GM12878 (cell line): ENCODE measurements at regions not wholly inside any gene's neighbourhood (a gene's known extent, or its start where the extent isn't known, plus 50 kb on each side); places are given as distances from the start of the nearest gene placed in this dataset.

Source experiments
- ATAC-seq: fragments of 200-7000 bp; cut with Tn5 transposase; 3 replicates; pipeline ENCODE4 v1.9.1; 2020; ENCODE audit warnings: mild to moderate bottlenecking, moderate library complexity
- BruUV-seq: library from RNA; stranded (reverse); fragments of 400-500 nt; replicated peaks from 2 replicates; lab custom pipeline; 2021; lab: Mats Ljungman, UMichigan
- CTCF ChIA-PET: fragments of 300-600 bp; sonication (Branson Sonifier 250); formaldehyde crosslinking; extraction: SDS; loops from one replicate; lab custom pipeline; 2021; ENCODE audit warnings: inconsistent platforms; lab: Yijun Ruan, JAX
- POLR2A ChIA-PET: fragments of 350-600 bp; formaldehyde crosslinking; extraction: SDS; loops from one replicate; lab custom pipeline; 2021; ENCODE audit warnings: inconsistent platforms; lab: Charles Lee
- RAD21 ChIA-PET: fragments of 300-600 bp; sonication (Branson Sonifier 250); formaldehyde crosslinking; loops from one replicate; lab custom pipeline; 2023; ENCODE audit warnings: antibody characterized with exemption; ENCODE audit not compliant: unreplicated experiment; lab: Charles Lee
- SMC1A ChIA-PET: fragments of 300-600 bp; sonication (Branson Sonifier 250); formaldehyde crosslinking; loops from one replicate; lab custom pipeline; 2023; ENCODE audit not compliant: unreplicated experiment, uncharacterized antibody; lab: Charles Lee
- DNase-seq: peaks from one replicate; pipeline ENCODE4 v3.0.0-alpha.2; 2011; ENCODE audit warnings: low read depth, low spot score
- FAIRE-seq: peaks from 3 replicates; lab custom pipeline; 2011; peaks lifted over from hg19 to GRCh38; lab: Jason Lieb, UNC
- H2AFZ ChIP-seq: 2 replicates; pipeline ENCODE4 v1.6.0; 2011; ENCODE audit warnings: low read depth, low read length, control low read depth; ENCODE audit not compliant: control insufficient read depth
- H3K27ac ChIP-seq: 2 replicates; pipeline ENCODE4 v1.5.1; 2011; ENCODE audit warnings: control low read depth; ENCODE audit not compliant: control insufficient read depth, insufficient read depth
- H3K27me3 ChIP-seq, 2 experiments: replicated peaks in 1 of 2; 2 replicates each; pipeline versions ENCODE4 v1.6.0 to v1.6.1; 2011; ENCODE audit warnings: low read length in 1 of 2; ENCODE audit not compliant: control insufficient read depth in 2 of 2, insufficient read depth in 2 of 2
- H3K36me3 ChIP-seq, 2 experiments: 2 replicates each; pipeline ENCODE4 v1.5.1; 2011; ENCODE audit warnings: low read length in 1 of 2; ENCODE audit not compliant: control insufficient read depth in 2 of 2, insufficient read depth in 2 of 2
- H3K4me1 ChIP-seq: 2 replicates; pipeline ENCODE4 v1.6.1; 2011; ENCODE audit warnings: mild to moderate bottlenecking, low read length, moderate library complexity, mixed read lengths; ENCODE audit not compliant: control insufficient read depth, insufficient read depth
- H3K4me2 ChIP-seq: 2 replicates; pipeline ENCODE4 v1.6.0; 2011; ENCODE audit warnings: control low read depth; ENCODE audit not compliant: control insufficient read depth, insufficient read depth
- H3K4me3 ChIP-seq: fragments of 200-600 bp; sonication (generic); 2 replicates; pipeline ENCODE4 v1.5.1; 2016
- H3K79me2 ChIP-seq: 2 replicates; pipeline ENCODE4 v1.6.0; 2011; ENCODE audit warnings: low read length; ENCODE audit not compliant: control insufficient read depth, insufficient read depth
- H3K9ac ChIP-seq: 2 replicates; pipeline ENCODE4 v1.8.0; 2011; ENCODE audit warnings: low read length, control low read depth, mixed read lengths; ENCODE audit not compliant: control insufficient read depth, insufficient read depth
- H3K9me3 ChIP-seq: replicated peaks from 3 replicates; pipeline ENCODE4 v1.5.1; 2011; ENCODE audit warnings: mild to moderate bottlenecking, low read length; ENCODE audit not compliant: control insufficient read depth, insufficient read depth
- H4K20me1 ChIP-seq: 2 replicates; pipeline ENCODE4 v1.6.0; 2011; ENCODE audit not compliant: control insufficient read depth, insufficient read depth
- BCL11A ChIP-seq: IDR thresholded peaks from 2 replicates; pipeline ENCODE4 v1.6.1; 2011; ENCODE audit warnings: low read depth, low read length
- CHD4 ChIP-seq: fragments of 200-600 bp; sonication (generic); IDR thresholded peaks from 2 replicates; pipeline ENCODE4 v1.6.1; 2016; ENCODE audit warnings: mild to moderate bottlenecking
- DPF2 ChIP-seq: fragments of 450-650 bp; IDR thresholded peaks from 2 replicates; pipeline ENCODE4 v1.6.1; 2017; ENCODE audit warnings: mild to moderate bottlenecking
- EP300 ChIP-seq, 2 experiments: fragments of 150-350 bp in 1 of 2; IDR thresholded peaks; 2 replicates each; pipeline ENCODE4 v1.6.1; 2011 to 2012; ENCODE audit warnings: low read depth in 2 of 2, low read length in 2 of 2, borderline replicate concordance in 1 of 2, improper control_type of control experiment in 1 of 2, inconsistent platforms in 1 of 2; ENCODE audit not compliant: control insufficient read depth in 1 of 2
- FOXK2 ChIP-seq: fragments of 450-650 bp; IDR thresholded peaks from 2 replicates; pipeline ENCODE4 v1.6.1; 2017; ENCODE audit warnings: mild to moderate bottlenecking, moderate library complexity
- POLR2A ChIP-seq: IDR thresholded peaks from 2 replicates; pipeline ENCODE4 v1.6.1; 2011; ENCODE audit warnings: low read depth, mild to moderate bottlenecking, low read length
- RELA ChIP-seq: fragments of 450-650 bp; IDR thresholded peaks from 2 replicates; pipeline ENCODE4 v1.8.0; 2014; ENCODE audit warnings: borderline replicate concordance; ENCODE audit not compliant: partially characterized antibody
- SUPT20H ChIP-seq: IDR thresholded peaks from 2 replicates; pipeline ENCODE4 v1.6.1; 2011; ENCODE audit warnings: low read depth, mild to moderate bottlenecking, low read length, moderate library complexity, borderline replicate concordance; ENCODE audit not compliant: control insufficient read depth
- SUZ12 ChIP-seq: fragments of 200-600 bp; sonication (generic); IDR thresholded peaks from one replicate; pipeline ENCODE4 v1.6.1; 2018; ENCODE audit warnings: antibody characterized with exemption, mild to moderate bottlenecking; ENCODE audit not compliant: unreplicated experiment
- TCF12 ChIP-seq: IDR thresholded peaks from 2 replicates; pipeline ENCODE4 v1.6.1; 2011; ENCODE audit warnings: low read depth, mild to moderate bottlenecking, low read length
- YY1 ChIP-seq: IDR thresholded peaks from 2 replicates; pipeline ENCODE4 v1.6.1; 2011; ENCODE audit warnings: low read depth, mild to moderate bottlenecking, low read length
- ZBTB11 ChIP-seq: fragments of 450-650 bp; formaldehyde crosslinking; IDR thresholded peaks from 2 replicates; pipeline ENCODE4 v1.5.0; 2022; ENCODE audit warnings: mild to moderate bottlenecking, missing genetic modification characterization
- ZZZ3 ChIP-seq: IDR thresholded peaks from 2 replicates; pipeline ENCODE4 v1.6.1; 2011; ENCODE audit warnings: low read depth; ENCODE audit not compliant: control insufficient read depth, insufficient read length
- WGBS: methylation state at CpG from one replicate; pipeline ENCODE4 v1.1.6; 2016; ENCODE audit warnings: low lambda C conversion rate; ENCODE audit not compliant: insufficient replicate concordance, insufficient coverage; ENCODE audit errors: missing lambda C conversion rate; 5-methylcytosine and 5-hydroxymethylcytosine counted together
- in situ Hi-C: fragments of 300-500 bp; cut with MboI; formaldehyde crosslinking; loops from 9 replicates; pipeline ENCODE4 v1.14.3; 2018; ENCODE audit warnings: mixed read lengths
- intact Hi-C: fragments of 100-400 bp; cut with micrococcal nuclease; formaldehyde crosslinking; loops from one replicate; pipeline ENCODE4 v1.14.2; 2022; ENCODE audit not compliant: unreplicated experiment
- TF ChIP-seq, protein P1 (sequence below): IDR thresholded peaks from 2 replicates; pipeline ENCODE4 v1.6.1; 2011; ENCODE audit warnings: borderline replicate concordance, low read depth, mild to moderate bottlenecking, moderate library complexity, low read length; ENCODE audit not compliant: insufficient read depth, poor library complexity, severe bottlenecking

DNA sequence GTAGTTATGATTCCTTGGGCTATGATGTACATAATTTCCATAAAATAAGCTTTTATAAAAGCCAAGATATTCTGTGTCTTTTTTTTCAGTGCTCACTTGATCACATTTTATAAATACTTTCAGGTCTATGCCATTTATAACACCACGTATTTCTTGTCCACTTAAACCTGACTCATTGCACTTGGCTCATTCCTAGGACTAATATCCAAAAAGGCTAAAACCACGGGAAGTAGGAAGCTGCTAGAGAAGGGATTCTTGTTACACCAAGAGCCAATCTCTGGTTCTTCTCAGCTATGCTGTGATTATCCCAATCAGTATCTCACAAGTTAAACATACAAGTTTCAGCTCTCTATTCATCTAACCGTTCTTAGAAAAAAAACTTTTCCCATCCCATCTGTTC is 80.4 kb upstream of the CDH6 start:
- in situ Hi-C loops (no loop called here), intact Hi-C loops (no loop called here)
- no peak for DNase-seq
- Histone ChIP-seq H3K9me3 (no peaks in the 10 kb centered on the region), H4K20me1 (no peaks in the 10 kb centered on the region), H3K4me2 (no peak overlapping the region), H3K4me1 (no peaks in the 10 kb centered on the region), H3K36me3 (no peaks in the 10 kb centered on the region), H3K27me3 (no peaks in the 10 kb centered on the region), H3K9ac (no peak overlapping the region), H3K27ac (no peak overlapping the region), H2AFZ (no peak overlapping the region), H3K79me2 (no peaks in the 10 kb centered on the region), H3K4me3 (no peak overlapping the region)
- BruUV-seq: no TSS peak
- no peak for FAIRE-seq
- ChIA-PET RAD21 (no interaction called here), SMC1A (no interaction called here), CTCF (no interaction called here), POLR2A (no interaction called here)
- TF ChIP-seq ZZZ3: no peak
- no peak for TF ChIP-seq POLR2A
- no peak for TF ChIP-seq FOXK2
- TF ChIP-seq, protein P1, sequence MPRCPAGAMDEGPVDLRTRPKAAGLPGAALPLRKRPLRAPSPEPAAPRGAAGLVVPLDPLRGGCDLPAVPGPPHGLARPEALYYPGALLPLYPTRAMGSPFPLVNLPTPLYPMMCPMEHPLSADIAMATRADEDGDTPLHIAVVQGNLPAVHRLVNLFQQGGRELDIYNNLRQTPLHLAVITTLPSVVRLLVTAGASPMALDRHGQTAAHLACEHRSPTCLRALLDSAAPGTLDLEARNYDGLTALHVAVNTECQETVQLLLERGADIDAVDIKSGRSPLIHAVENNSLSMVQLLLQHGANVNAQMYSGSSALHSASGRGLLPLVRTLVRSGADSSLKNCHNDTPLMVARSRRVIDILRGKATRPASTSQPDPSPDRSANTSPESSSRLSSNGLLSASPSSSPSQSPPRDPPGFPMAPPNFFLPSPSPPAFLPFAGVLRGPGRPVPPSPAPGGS: no peak
- TF ChIP-seq SUZ12: no peak
- no peak for TF ChIP-seq CHD4
- TF ChIP-seq SUPT20H: no peak
- TF ChIP-seq EP300 (IDR thresholded peaks at IDR 0.05; ENCODE audit: borderline replicate concordance in 1 of 2, control insufficient read depth in 1 of 2, low read depth in 2 of 2, low read length in 2 of 2): no peak
- no peak for TF ChIP-seq DPF2
- TF ChIP-seq TCF12: no peak
- TF ChIP-seq BCL11A: no peak
- TF ChIP-seq YY1: no peak
- no peak for TF ChIP-seq ZBTB11
- no peak for TF ChIP-seq RELA
- WGBS: 8% methylated on average over 3 of the region's 3 CpGs
- no peak for ATAC-seq
